ENCODE measurements at regions not wholly inside any gene's neighbourhood (a gene's known extent, or its start where the extent isn't known, plus 50 kb on each side); places are given as distances from the start of the nearest gene placed in this dataset.

GRCh38 chr2:13533524-13533922, 816.8 kb downstream of the TRIB2 start:
- Mint-ChIP-seq H3K36me3 (ENCODE audit: low read depth) (no peaks in the 10 kb centered on the region), H3K27ac (no peak overlapping the region), H3K9me3 (peaks cover 3% of the 10 kb centered on the region), H3K27me3 (no peaks in the 10 kb centered on the region), H3K4me3 (no peak overlapping the region), H3K4me1 (no peaks in the 10 kb centered on the region)
- CTCF ChIA-PET: no interaction called here
- DNase-seq: no peak
- POLR2A ChIA-PET: no interaction called here

- ChIA-PET POLR2A (no interaction called here), CTCF (no interaction called here)
- DNase-seq: no peak
- Mint-ChIP-seq H3K27ac (no peak overlapping the region), H3K4me1 (no peaks in the 10 kb centered on the region), H3K27me3 (no peaks in the 10 kb centered on the region), H3K4me3 (no peak overlapping the region), H3K36me3 (ENCODE audit: low read depth) (no peaks in the 10 kb centered on the region), H3K9me3 (peaks cover 3% of the 10 kb centered on the region)
These were observed 820.2 kb downstream of the TRIB2 start for GRCh38 chr2:13536941-13537340.

GRCh38 chr2:13537771-13538349, 821.1 kb downstream of the TRIB2 start:
- ChIA-PET CTCF (no interaction called here), POLR2A (no interaction called here)
- Mint-ChIP-seq H3K4me3 (no peak overlapping the region), H3K36me3 (ENCODE audit: low read depth) (no peaks in the 10 kb centered on the region), H3K9me3 (no peaks in the 10 kb centered on the region), H3K27me3 (no peaks in the 10 kb centered on the region), H3K4me1 (no peaks in the 10 kb centered on the region), H3K27ac (no peak overlapping the region)
- DNase-seq: no peak

- CTCF ChIA-PET: no interaction called here
- POLR2A ChIA-PET: no interaction called here
- no peak for DNase-seq
- Mint-ChIP-seq H3K36me3 (ENCODE audit: low read depth) (no peaks in the 10 kb centered on the region), H3K9me3 (no peaks in the 10 kb centered on the region), H3K4me3 (no peak overlapping the region), H3K4me1 (no peaks in the 10 kb centered on the region), H3K27ac (no peak overlapping the region), H3K27me3 (no peaks in the 10 kb centered on the region)
These were observed 822.6 kb downstream of the TRIB2 start for GRCh38 chr2:13539296-13539695.

GRCh38 chr2:13542061-13542460, 825.3 kb downstream of the TRIB2 start:
- CTCF ChIA-PET: no interaction called here

GRCh38 chr2:13542642-13543041, 825.9 kb downstream of the TRIB2 start:
- ChIA-PET POLR2A (no interaction called here), CTCF (no interaction called here)
- H3K9me3 Mint-ChIP-seq: no peaks in the 10 kb centered on the region
- no peak overlapping the region for H3K27ac Mint-ChIP-seq
- H3K27me3 Mint-ChIP-seq: no peaks in the 10 kb centered on the region
- no peaks in the 10 kb centered on the region for H3K4me1 Mint-ChIP-seq
- no peaks in the 10 kb centered on the region for H3K36me3 Mint-ChIP-seq (ENCODE audit: low read depth)
- DNase-seq: no peak
- H3K4me3 Mint-ChIP-seq: no peak overlapping the region

More at GRCh38 chr2:13542061-13542460, 825.3 kb downstream of the TRIB2 start:
- Mint-ChIP-seq H3K9me3 (no peaks in the 10 kb centered on the region), H3K27ac (no peak overlapping the region), H3K27me3 (no peaks in the 10 kb centered on the region), H3K36me3 (ENCODE audit: low read depth) (no peaks in the 10 kb centered on the region), H3K4me1 (no peaks in the 10 kb centered on the region), H3K4me3 (no peak overlapping the region)
- no peak for DNase-seq
- POLR2A ChIA-PET: no interaction called here

- H3K4me1 Mint-ChIP-seq: no peaks in the 10 kb centered on the region
- no peak overlapping the region for H3K4me3 Mint-ChIP-seq
- ChIA-PET CTCF (no interaction called here), POLR2A (no interaction called here)
- no peak overlapping the region for H3K27ac Mint-ChIP-seq
- H3K9me3 Mint-ChIP-seq: no peaks in the 10 kb centered on the region
- no peaks in the 10 kb centered on the region for H3K36me3 Mint-ChIP-seq (ENCODE audit: low read depth)
- no peaks in the 10 kb centered on the region for H3K27me3 Mint-ChIP-seq
- no peak for DNase-seq
These were observed 826.8 kb downstream of the TRIB2 start for GRCh38 chr2:13543550-13543949.

- ChIA-PET CTCF (no interaction called here), POLR2A (no interaction called here)
- Mint-ChIP-seq H3K9me3 (no peaks in the 10 kb centered on the region), H3K4me1 (no peaks in the 10 kb centered on the region), H3K4me3 (no peak overlapping the region), H3K36me3 (ENCODE audit: low read depth) (no peaks in the 10 kb centered on the region), H3K27me3 (no peaks in the 10 kb centered on the region), H3K27ac (no peak overlapping the region)
- DNase-seq: no peak
These were observed 828.6 kb downstream of the TRIB2 start for GRCh38 chr2:13545320-13545719.

GRCh38 chr2:13546131-13546530, 829.4 kb downstream of the TRIB2 start:
- Mint-ChIP-seq H3K36me3 (ENCODE audit: low read depth) (no peaks in the 10 kb centered on the region), H3K4me1 (no peaks in the 10 kb centered on the region), H3K27me3 (no peaks in the 10 kb centered on the region), H3K9me3 (no peaks in the 10 kb centered on the region), H3K27ac (no peak overlapping the region), H3K4me3 (no peak overlapping the region)
- DNase-seq: no peak
- CTCF ChIA-PET: no interaction called here
- POLR2A ChIA-PET: no interaction called here

- H3K27ac Mint-ChIP-seq: no peak overlapping the region
- H3K27me3 Mint-ChIP-seq: no peaks in the 10 kb centered on the region
- no peaks in the 10 kb centered on the region for H3K4me1 Mint-ChIP-seq
- CTCF ChIA-PET: no interaction called here
- no peaks in the 10 kb centered on the region for H3K36me3 Mint-ChIP-seq (ENCODE audit: low read depth)
- DNase-seq: no peak
- no peak overlapping the region for H3K4me3 Mint-ChIP-seq
- H3K9me3 Mint-ChIP-seq: peaks cover 4% of the 10 kb centered on the region
- POLR2A ChIA-PET: no interaction called here
These were observed 833.8 kb downstream of the TRIB2 start for GRCh38 chr2:13550285-13551231.

GRCh38 chr2:13558368-13558767, 841.6 kb downstream of the TRIB2 start:
- Mint-ChIP-seq H3K4me3 (no peak overlapping the region), H3K9me3 (peaks cover 4% of the 10 kb centered on the region), H3K27ac (no peak overlapping the region), H3K4me1 (no peaks in the 10 kb centered on the region), H3K36me3 (ENCODE audit: low read depth) (no peaks in the 10 kb centered on the region), H3K27me3 (no peaks in the 10 kb centered on the region)
- CTCF ChIA-PET: no interaction called here
- POLR2A ChIA-PET: no interaction called here
- no peak for DNase-seq

- Mint-ChIP-seq H3K4me3 (no peak overlapping the region), H3K27ac (no peak overlapping the region), H3K36me3 (ENCODE audit: low read depth) (no peaks in the 10 kb centered on the region), H3K27me3 (no peaks in the 10 kb centered on the region), H3K4me1 (no peaks in the 10 kb centered on the region), H3K9me3 (peaks cover under 1% of the 10 kb centered on the region)
- DNase-seq: no peak
- ChIA-PET POLR2A (no interaction called here), CTCF (no interaction called here)
These were observed 843.6 kb downstream of the TRIB2 start for GRCh38 chr2:13560322-13560721.

GRCh38 chr2:13572466-13572865, 855.7 kb downstream of the TRIB2 start:
- no peak for DNase-seq
- H3K27me3 Mint-ChIP-seq: no peaks in the 10 kb centered on the region
- CTCF ChIA-PET: no interaction called here
- H3K4me1 Mint-ChIP-seq: no peaks in the 10 kb centered on the region
- no peak overlapping the region for H3K27ac Mint-ChIP-seq
- POLR2A ChIA-PET: no interaction called here
- H3K36me3 Mint-ChIP-seq (ENCODE audit: low read depth): no peaks in the 10 kb centered on the region
- no peak overlapping the region for H3K4me3 Mint-ChIP-seq
- no peaks in the 10 kb centered on the region for H3K9me3 Mint-ChIP-seq

GRCh38 chr2:13574831-13575230, 858.1 kb downstream of the TRIB2 start:
- Mint-ChIP-seq H3K36me3 (ENCODE audit: low read depth) (no peaks in the 10 kb centered on the region), H3K9me3 (no peaks in the 10 kb centered on the region), H3K4me3 (no peak overlapping the region), H3K4me1 (no peaks in the 10 kb centered on the region), H3K27ac (no peak overlapping the region), H3K27me3 (no peaks in the 10 kb centered on the region)
- no peak for DNase-seq
- POLR2A ChIA-PET: no interaction called here
- CTCF ChIA-PET: no interaction called here

Data from activated CD4-positive, alpha-beta T cell treated with anti-CD3 and anti-CD28 coated beads, Interleukin-2, amount 10 ng/mL, durations not matched to agents 7 days and 5 days (primary cell).